HFF-Myc (cell line): ENCODE measurements at regions not wholly inside any gene's neighbourhood (a gene's known extent, or its start where the extent isn't known, plus 50 kb on each side); places are given as distances from the start of the nearest gene placed in this dataset.

ENCODE experiments used
- DNase-seq: peaks from one replicate; pipeline ENCODE4 v3.0.0-alpha.2; 2011; ENCODE audit warnings: low read depth; ENCODE audit errors: extremely low read depth
- H3K4me3 ChIP-seq: replicated peaks from 2 replicates; pipeline ENCODE4 v1.5.1; 2011; ENCODE audit warnings: low read depth, mild to moderate bottlenecking, control low read depth, low read length
- CTCF ChIP-seq: IDR thresholded peaks from 2 replicates; pipeline ENCODE4 v1.5.1; 2012; ENCODE audit warnings: mild to moderate bottlenecking, low read depth, low read length, control low read depth; ENCODE audit errors: missing control alignments

- DNase-seq, result no peak
- TF ChIP-seq CTCF, result no peak
- H3K4me3 ChIP-seq, result no peak overlapping the region
Observed at GRCh38 chr2:212733273-212733672, 194.7 kb upstream of the ERBB4 start.

- DNase-seq, result no peak
- no peak overlapping the region for H3K4me3 ChIP-seq
- TF ChIP-seq CTCF, result no peak
Observed at GRCh38 chr2:212732860-212733259, 194.3 kb upstream of the ERBB4 start.

- no peak overlapping the region for H3K4me3 ChIP-seq
- TF ChIP-seq CTCF, result no peak
- DNase-seq, result no peak
Observed at GRCh38 chr2:212730994-212731393, 192.4 kb upstream of the ERBB4 start.

GRCh38 chr2:212728717-212729116, 190.1 kb upstream of the ERBB4 start:
- TF ChIP-seq CTCF, result no peak
- DNase-seq, result no peak
- no peak overlapping the region for H3K4me3 ChIP-seq

- H3K4me3 ChIP-seq, result no peak overlapping the region
- TF ChIP-seq CTCF, result no peak
- DNase-seq, result no peak
Observed at GRCh38 chr2:212727751-212728150, 189.1 kb upstream of the ERBB4 start.

- TF ChIP-seq CTCF, result no peak
- no peak for DNase-seq
- H3K4me3 ChIP-seq, result no peak overlapping the region
Observed at GRCh38 chr2:212726403-212726802, 187.8 kb upstream of the ERBB4 start.

GRCh38 chr2:212725180-212725579, 186.6 kb upstream of the ERBB4 start:
- no peak overlapping the region for H3K4me3 ChIP-seq
- TF ChIP-seq CTCF, result no peak
- no peak for DNase-seq
